GM18505 (cell line): ENCODE measurements at regions not wholly inside any gene's neighbourhood (a gene's known extent, or its start where the extent isn't known, plus 50 kb on each side); places are given as distances from the start of the nearest gene placed in this dataset.

Experiments used
- ATAC-seq: cut with Tn5 transposase; IDR thresholded peaks from one replicate; pipeline ENCODE4 v1.9.1; 2021; ENCODE audit not compliant: unreplicated experiment
- POLR2A ChIP-seq: IDR thresholded peaks from 4 replicates; pipeline ENCODE4 v1.6.1; 2011; ENCODE audit warnings: borderline replicate concordance; ENCODE audit not compliant: insufficient read depth, insufficient read length; ENCODE audit errors: extremely low read depth

DNA sequence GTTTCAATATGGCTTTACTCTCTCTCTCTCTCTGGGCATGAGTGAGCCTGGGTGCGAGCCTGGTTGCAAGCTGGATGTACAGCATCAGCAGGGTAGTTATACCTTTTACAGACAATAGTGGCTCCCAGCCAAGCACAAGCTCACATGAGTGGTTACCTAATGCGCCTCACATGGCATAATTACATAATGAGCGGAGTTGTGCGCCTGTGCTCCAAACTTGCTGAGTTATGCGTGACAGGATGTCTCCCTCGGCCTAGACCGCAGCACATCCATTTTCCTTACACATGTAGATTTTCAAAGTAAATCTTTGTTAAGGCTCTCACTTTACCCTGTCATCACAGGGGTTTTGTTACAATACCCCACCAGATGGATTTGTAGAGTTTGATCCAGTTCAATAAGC is 233.5 kb upstream of the WWC1 start:
- no peak for ATAC-seq
- TF ChIP-seq POLR2A, result no peak

DNA sequence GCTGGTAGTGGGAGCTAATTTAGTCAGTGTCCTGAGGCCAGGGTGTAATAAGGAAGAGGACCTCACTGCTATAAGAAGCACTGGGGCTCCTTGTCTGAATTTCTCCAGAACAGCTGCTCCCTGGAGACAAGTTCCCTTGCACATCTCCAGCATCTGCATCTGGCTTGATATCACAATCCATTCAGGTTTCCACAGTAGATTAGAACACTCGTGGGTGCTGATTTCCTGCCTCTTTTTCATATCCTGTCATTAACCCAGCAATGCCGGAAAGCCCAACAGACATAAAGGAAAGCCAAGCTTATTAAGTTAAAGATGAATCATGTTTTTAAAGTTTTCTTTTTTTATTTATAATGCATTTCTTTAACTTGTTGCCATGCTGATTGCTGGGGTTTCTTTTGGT is 232.3 kb upstream of the WWC1 start:
- no peak for ATAC-seq
- TF ChIP-seq POLR2A, result no peak

DNA sequence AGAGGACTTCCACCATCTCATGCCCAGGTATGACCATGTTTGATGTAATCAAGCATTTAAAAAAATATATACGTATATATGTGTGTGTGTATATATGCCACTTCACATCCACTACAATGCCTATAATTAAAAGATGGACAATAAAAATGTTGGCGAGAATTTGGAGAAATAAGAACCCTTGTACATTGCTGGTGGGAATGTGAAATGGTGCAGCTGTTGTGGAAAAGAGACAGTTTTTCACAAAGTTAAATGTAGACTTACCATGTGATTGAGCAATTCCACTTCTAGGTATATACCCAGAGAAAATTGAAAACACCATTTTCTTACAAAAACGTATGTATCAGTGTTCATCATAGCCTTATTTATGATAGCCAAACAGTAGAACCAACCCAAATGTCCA is 229.2 kb upstream of the WWC1 start:
- ATAC-seq, result no peak
- no peak for TF ChIP-seq POLR2A

DNA sequence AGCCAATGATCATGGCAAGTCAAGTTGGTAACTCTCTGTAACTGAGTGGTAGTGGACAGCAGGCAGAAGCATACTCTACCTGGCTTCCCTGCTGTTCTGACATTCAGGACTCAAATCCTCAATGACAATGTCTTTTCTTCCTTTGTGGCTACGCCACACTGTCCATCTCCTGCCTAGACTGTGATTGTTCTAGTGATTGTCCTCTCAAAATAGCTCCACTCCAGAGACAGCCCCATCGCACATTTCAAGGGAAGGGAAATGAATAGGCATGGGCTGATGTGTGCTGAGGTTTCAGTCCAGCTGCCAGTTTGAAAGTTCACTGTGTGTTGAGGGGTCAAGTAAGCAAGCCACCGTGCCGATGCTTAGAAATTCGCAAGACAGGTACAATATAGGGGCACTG is 227.0 kb upstream of the WWC1 start:
- no peak for ATAC-seq
- TF ChIP-seq POLR2A, result no peak

DNA sequence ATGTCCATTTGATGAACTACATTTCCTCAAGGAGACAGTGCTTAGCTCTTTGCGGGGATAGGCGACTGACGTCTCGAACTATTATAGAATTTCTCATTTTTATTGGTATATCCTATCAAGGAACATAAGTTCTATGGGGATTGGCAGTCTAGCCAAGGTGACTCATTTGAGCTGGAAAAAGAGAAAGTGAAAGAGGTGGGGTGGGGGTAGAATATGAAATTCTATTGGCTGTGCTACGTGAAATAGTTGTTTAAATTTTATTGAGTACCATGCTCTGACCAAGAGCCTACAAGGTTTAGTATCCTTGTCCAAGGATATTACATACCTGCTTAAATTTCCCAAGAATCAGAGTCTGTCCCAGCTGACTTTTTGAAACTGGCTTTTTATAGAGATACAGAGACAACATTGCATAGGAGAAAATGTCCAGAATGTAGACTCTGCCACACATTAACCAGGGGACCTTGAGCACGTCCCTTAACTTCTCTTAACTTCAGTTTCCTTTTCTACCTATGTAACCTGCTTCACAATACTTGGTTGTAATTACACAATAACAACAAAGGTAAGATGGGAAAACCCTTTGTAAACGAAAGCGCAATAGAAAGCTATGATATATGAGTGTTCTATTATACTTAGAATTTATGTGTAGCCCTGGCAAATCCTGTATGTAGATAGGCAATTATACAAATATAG is 226.4 kb upstream of the WWC1 start:
- no peak for TF ChIP-seq POLR2A
- no peak for ATAC-seq

DNA sequence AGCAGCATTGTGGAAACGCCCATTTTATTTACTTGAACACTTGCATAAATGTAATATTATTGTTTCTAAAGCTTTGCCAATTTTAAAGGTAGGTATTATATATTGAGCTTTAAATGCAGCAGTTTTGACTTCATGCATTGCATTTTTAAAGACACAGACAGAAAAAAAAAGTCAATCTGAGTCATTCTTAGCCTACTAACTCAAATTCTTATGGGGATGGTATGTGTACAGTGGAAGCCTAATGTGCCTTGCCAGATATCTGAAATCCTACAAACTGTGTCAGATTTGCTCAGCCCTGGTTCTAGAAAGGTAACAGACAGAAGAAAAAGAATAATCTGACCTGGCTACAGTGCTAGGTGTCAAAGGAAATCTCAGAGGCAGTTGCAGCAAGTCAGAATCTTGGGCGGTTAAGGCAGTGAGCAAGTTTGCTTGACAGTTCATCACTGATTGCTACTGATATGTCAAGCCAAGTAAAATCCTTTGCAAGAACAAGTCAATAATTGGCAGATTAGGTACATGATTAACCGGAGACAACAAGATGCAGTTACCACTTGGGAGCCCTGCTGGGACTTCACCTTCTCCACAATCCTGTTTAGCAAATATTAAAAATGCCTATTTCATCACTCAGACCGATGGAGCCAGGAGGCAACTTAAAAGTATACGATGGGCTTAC is 224.8 kb upstream of the WWC1 start:
- no peak for TF ChIP-seq POLR2A
- ATAC-seq, result no peak

DNA sequence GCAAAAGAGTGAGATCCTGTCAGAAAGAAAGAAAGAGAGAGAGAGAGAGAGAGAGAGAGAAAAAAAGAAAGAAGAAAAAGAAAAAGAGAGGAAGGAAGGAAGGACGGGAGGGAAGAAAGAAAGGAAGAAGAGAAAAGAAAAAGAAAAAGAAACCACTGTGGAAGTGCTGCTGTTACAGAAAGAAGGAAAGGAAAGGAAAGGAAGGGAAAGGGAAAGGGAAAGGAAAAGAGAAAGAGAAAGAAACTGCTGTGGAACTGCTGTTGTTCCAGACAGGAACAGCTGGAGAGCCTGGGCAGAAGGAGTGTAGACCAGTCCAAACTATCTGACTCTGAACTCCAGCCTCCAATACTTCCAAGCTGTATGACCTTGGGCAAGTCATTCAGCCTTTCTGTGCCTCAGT is 220.7 kb upstream of the WWC1 start:
- TF ChIP-seq POLR2A, result no peak
- no peak for ATAC-seq

DNA sequence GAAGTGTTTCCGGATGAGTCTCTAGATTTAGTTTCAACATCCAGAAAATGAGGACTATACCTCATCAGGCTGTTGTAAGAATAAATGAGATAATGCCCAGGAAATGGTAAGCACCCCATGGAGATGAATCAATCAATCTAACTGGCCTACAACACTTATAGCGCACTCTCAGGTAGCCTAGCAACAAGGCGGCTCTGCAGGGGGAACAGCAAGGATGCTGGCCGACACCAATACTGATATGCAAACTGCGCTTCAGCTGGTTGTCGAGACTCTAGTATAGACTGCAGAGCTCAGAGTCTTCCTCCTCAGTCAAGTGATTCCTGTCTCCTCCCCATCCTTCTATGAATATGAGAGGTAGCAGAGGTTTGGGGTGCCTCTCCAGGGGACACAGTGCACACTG is 218.8 kb upstream of the WWC1 start:
- no peak for ATAC-seq
- TF ChIP-seq POLR2A, result no peak

DNA sequence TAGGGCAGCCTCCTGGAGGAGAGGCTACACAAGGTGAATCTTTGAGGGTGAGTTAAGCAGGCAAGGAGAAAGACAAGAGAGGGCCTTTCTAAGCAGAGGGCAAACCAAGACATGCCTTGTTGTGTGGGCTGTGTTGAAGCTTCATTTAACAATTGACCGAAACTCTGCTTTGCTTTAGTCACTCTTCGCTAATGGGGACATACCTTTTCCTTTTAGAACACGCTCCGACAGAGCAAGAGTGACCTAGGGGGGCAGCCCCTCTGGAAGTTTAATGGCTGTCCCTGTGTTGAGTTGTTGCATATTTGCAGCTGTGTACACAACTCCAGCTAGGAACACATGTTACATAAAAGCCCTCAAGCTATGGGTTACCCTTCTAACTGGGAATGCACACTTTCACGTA is 218.1 kb upstream of the WWC1 start:
- no peak for TF ChIP-seq POLR2A
- no peak for ATAC-seq

DNA sequence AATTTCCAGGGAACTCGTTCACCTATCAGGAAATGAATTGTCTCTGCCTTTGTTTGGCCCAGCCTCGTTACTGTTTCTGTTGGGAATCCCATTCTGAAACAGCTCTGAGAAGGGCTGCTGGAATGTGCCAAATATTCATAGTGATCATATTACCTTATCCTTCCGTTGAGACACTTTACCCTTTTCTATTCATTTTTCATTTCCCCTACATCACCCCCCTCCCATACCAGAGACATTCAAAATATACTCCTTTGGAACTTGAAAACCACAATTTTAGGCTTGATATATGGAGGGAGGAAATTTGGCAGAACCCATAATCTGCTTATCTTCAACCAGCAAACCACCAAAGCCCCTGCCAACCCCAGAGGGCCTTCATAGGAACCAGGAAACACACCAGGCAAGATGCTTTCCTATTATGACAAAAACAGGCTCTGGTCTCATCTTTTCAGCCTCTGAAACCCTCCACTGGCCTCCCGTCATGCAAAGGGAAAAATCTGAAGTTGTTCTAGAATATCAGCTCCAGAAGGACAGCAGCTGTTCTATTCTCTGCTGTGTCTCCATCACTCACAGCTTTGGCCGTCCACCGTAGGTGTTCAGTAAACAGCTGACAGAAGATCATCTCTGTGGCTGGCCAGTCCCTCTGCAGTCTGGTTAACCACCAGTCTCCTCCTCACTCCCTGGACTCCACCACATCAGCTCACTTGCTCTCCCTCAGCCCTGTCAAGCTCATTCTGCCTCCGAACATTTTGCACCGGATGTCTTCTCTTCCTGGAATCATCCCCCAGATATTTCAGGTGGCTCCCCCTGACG is 217.2 kb upstream of the WWC1 start:
- no peak for TF ChIP-seq POLR2A
- no peak for ATAC-seq

DNA sequence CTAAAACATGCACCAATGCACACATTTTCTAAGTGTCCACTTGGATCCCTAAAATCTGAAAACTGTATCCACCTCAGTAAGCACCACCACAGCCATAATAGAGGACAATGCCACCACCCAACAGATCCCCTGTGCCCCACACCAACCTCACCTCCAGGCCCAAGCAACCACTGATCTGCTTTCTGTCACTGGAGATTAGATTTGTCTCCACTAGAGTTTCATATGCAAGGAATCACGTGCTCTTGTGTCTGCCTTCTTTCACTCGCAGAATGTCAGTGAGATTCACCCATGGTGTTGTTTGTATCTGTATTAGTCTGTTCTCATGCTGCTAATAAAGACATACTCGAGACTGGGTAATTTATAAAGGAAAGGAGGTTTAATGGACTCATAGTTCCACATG is 216.1 kb upstream of the WWC1 start:
- no peak for ATAC-seq
- no peak for TF ChIP-seq POLR2A

DNA sequence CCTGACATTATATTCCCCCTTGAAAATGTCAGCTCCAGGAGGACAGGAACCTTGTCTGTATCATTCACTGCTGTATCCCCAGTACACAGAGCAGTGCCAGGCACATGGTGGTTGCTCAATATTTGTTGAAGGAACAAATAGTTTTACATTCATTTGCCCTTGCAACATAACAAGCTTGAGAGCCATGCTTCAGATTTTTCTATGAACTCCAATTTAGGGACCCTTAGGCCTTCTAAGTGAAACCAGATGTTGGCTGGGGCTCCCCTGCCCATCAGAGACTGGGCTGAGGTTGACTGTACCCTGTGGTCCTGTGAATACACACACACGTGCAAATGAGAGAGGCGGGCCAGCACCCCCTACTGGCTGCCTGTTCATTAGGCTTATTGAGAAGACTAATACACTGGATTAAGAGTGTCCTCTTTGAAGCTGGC is 214.9 kb upstream of the WWC1 start:
- TF ChIP-seq POLR2A, result no peak
- ATAC-seq, result peak; percentile 71

DNA sequence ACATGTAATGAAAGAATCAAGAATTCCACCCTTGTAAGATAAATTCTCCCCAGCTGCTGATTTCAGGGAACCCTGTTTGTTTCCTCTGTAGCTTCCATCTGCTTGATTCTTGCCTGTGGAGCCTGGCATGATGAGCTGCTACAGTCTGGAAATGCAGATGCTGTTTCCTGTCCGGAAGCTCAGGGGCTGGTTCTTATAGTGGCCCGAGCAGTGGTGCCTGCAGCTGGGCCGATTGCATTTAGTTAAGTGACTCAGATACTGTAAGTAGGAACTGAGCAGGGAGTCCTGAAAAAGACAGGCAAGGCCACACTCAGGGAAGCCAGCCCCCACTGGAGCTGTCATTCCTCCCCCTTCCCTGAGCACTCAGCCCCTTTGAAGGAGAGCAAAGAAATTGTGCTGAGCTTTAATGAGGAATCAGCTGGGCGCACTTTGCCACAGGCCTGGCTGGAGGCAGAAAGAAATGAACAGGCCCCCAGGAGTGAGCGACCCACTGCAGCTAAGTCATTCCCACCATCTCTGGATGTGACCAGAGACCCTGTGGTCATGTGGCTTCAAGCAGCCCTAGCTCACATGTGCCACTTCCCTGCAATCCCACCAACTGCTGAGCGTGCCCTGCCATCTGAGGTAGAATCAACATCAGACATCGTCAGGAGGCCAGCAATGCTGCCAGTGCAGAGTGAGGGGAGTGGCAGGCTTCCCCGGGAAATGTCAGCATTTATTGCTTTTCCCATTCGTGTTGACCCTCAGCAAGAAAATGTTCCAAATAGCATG is 206.0 kb upstream of the WWC1 start:
- ATAC-seq, result no peak
- TF ChIP-seq POLR2A, result no peak
